Renal cortical epithelial cell (primary cell): ENCODE measurements at regions not wholly inside any gene's neighbourhood (a gene's known extent, or its start where the extent isn't known, plus 50 kb on each side); places are given as distances from the start of the nearest gene placed in this dataset.
A peak's percentile ranks its signal among the peaks of the same experiment; 100 is the strongest.
"Not testable (repeated sequence)": the region's sequence is repeated elsewhere in the genome, so short reads cannot be mapped to it uniquely, and the experiment has no call there.

Experiments used
- DNase-seq: peaks from one replicate; pipeline ENCODE4 v3.0.0-alpha.2; 2011; ENCODE audit warnings: low read depth

DNA sequence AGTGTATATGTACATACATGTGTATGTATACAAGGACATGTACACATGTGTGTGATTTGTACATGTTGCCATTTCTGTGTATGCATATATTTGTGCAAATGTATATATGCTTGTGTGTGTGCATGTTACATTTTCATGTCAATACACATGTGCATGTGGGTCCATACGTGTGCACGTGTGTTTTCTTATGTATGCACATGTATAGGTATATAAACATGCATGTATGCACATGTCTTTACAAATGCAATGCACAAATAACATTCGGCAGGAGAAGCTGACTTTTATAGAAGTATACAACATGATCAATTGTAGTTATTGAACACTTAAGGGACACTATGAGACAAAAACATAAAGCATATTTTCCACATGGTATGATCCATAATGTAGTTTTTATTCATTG lies 307.4 kb upstream of the SEMA3C start:
- DNase-seq = no peak

DNA sequence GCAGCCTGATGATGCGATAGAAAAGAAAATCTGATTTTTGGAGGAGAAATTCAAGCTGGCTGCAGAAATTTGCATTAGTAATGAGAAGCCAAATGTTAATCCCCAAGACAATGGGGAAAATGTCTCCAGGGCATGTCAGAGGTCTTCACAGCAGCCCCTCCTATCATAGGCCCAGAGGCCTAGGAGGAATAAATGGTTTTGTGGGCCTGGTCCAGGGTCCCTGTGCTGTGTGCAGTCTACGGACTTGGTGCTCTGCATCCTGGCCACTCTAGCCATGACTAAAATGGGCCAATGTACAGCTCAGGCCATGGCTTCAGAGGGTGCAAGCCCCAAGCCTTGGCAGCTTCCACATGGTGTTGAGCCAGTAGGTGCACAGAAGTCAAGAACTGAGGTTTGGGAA lies 303.8 kb upstream of the SEMA3C start:
- DNase-seq = not testable (repeated sequence)

DNA sequence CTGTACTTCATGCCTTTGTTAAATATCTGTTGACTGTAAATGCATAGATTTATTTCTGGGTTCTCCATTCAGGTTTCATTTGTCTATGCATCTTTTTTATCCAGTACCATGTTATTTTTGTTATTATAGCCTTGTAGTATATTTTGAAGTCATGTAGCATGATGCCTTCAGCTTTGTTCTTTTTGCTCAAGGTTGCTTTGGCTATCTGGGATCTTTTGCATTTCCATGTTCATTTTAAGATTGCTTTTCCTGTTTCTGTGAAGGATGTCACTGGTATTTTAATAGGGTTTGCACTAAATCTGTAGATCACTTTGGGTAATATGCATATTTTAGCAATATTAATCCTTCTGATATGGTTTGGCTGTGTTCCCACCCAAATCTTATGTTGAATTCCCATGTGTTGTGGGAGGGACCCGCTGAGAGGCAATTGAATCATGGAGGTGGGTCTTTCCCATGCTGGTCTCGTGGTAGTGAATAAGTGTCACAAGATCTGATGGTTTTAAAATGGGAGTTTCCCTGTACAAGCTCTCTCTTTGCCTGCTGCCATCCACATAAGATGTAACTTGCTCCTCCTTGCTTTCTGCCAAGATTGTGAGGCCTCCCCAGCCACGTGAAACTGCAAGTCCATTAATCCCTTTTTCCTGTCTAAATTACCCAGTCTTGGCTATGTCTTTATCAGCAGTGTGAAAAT lies 302.8 kb upstream of the SEMA3C start:
- no peak for DNase-seq

DNA sequence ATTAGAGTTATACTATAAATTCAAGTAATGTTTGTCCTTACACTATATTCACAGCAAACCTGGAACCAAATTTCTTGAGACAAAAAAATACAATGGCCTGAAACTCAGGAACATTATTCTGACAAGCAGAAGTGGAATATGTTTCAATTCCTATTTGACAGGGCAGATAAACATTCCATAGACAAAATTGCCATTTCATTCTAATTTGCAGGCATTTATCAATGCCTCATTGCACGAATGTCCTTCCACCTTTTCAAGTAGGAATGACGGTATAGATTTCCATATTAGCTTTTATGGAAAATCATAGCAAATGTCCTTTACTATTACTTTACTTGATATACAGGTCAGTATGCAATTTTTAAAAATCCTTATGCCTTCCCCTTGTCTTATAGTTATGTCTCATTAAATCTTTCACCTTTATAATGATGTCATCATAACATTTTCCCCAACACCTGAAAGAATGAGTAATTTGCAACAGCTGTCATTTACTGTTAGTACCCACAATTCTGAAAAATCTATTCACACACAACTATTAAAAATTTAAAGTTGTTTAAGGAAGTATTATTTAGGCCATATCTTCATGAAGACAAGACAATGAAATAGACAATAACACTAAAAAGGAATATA lies 299.7 kb upstream of the SEMA3C start:
- DNase-seq = no peak

DNA sequence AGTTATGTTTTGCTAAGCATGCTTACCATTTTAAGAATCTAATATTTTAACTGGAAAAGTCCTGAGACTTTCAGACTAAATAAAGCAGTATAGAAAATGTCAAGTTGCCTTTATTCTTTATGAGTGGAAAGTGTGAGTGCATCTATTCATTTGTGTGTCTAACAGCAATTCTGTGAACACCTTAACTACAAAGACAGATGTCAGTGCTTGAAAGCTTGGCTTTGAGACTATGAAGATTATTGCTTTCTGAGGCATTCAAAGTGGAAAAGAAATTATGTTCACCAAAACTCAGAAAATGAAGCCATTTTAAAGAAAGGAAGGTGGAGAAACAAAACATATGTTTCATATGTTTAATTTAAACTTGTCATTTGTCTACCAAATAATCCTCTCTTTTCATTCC lies 294.5 kb upstream of the SEMA3C start:
- DNase-seq = no peak

DNA sequence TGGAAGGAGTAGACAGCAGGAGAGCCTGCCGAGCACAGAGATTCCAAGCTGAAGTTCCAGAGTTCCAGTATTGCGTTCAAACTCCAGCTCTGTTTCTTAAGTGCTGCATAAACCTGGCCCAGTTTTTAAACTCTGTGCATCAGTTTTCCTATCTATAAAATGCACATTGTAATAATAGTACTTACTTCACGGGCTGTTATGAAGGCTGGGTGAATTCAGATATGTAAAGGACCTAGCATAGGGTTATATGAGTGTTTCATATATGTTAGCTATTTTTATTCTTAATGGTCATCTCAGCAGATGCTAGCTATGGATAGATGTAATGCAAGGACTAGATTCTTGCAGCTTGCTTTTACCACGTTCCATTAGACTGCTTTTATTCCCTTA lies 293.1 kb upstream of the SEMA3C start:
- no peak for DNase-seq

DNA sequence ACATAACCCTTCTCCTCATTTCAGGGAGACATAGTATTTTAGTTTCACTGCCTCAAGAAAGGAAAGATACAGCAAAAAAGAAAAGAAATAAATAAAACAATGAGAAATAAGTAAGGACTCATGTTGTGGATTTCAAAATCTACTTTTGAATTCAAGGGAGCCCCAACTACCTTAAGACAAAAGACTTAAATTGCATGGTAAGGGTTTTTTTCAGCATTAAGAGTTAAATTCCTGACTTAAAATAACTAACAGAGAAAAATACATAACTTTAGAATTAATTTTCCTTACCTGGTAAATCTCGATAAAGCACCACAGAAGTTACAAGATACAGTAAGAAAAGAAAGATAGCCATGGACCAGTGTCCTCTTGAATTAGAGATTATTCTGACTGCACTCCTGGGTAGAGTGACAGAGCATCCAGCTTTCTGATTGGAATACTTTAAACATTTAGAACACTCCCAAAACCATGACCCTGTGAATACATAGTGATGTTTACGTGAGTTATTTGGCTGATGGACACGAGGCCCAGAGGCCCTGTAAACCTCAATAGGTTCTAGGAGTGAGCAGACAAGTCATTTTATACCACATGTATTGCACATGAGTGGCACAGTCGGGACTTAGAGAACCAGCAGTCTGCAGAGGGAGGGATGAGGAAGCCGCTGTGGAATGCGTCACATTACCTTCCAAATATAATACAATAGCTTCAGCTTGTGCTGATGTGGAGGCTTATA lies 292.5 kb upstream of the SEMA3C start:
- no peak for DNase-seq

DNA sequence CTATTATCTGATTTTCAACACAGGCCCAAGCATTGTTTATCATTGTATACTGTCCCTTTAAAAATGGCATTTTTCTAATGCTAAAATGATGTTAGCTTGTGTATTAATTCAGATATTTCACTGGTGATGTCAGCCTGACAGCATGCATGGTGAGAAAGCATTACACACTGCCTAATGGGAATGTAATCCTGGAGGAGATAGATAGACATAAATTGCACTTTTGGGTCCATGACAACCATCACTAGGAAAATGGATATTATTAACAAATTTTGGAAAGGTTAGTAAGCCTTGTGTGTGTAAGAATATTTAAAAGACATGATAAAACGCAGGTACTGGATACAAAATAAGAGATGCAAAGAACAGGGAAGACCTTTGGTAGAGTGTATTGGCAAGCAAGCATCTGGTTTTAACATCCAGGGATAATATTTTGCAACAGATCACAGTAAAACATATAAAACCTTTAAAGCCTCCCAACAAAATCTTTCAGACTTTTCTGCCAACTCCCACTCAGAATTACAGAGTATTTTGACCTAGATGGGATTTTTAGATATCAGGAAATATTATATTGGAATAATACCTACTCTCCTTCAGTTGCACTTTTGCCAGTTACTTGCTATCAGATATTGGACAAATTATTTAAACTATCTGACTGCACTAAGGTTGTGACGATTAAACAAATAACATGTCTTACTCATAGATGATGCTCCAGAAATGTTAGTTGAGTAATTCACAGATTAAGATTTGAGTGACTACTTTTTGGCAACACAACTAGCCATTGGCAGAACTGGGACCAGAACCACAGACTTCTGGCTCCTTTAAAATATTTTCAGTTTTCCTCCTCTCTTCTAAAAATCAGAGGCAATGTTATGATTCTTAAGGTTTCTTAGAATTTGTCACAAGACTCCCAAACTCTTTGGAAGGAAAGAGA lies 291.6 kb upstream of the SEMA3C start:
- no peak for DNase-seq

DNA sequence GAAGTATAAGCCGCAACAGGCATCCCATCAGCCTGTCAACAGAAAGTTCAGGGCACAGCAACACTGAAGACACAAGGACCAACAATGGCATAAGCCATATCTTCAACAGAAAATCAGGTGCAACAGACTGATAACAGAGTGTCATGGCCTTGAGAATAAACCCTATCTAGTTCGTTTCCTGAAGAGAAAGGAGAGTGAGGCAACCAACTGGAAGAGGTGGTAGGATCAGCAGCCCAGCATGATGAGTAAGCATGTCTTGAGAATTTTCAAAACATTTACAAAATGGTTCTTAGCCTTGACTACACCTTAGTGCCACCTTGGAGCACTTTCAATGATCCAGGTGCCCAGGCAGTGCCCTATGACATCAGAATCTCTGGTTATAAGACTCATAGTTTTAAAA lies 290.2 kb upstream of the SEMA3C start:
- peak; percentile 6 for DNase-seq

DNA sequence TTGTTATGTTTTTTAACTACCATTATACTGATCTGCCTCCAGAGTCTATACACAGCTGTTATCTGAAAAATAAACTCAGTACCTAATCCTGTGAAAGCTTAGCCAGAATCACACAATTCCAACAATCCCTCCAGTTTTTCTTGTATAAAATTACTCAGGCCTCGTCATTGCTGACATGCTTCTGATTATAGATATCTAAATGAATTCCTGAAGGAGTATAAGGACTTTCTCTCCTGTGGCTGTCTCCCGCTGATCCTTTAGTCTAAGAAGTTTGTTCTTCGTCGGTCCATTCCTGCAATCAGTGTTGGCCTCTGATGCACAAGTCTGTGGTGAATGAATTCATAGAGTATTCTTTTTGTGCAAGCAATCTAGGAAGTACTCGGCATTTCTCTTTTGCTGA lies 288.9 kb upstream of the SEMA3C start:
- DNase-seq = no peak

DNA sequence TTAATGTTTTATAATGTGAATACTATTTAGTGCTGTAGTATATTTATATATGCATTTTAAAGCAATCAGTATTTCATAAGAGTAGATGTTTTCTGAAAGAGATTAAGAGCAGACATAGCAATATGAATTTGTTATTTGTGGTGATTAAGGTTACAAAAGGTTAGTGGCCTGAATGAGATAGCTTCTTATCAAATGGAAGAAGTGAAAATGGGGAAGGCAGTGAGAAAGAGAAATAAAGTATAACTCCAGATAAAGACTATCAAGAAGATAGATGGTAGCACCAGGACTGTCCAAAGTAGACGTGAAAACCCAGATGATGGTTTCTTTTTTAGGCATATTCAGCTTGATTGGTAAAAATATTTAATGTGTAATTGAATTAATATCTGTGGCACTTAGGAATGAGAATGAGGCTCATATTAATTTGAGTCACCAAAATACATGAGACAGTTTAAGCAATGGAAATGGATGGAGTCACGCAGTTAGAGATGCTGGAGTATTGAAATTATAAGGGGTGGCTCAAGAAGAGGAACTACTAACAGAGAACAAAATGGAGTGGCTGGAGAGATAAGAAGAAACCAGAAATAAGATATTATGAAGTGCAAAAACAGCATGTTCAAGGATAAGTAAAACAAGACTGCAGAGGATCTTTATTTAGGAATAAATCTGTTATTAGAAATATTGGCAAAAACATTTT lies 288.0 kb upstream of the SEMA3C start:
- no peak for DNase-seq

DNA sequence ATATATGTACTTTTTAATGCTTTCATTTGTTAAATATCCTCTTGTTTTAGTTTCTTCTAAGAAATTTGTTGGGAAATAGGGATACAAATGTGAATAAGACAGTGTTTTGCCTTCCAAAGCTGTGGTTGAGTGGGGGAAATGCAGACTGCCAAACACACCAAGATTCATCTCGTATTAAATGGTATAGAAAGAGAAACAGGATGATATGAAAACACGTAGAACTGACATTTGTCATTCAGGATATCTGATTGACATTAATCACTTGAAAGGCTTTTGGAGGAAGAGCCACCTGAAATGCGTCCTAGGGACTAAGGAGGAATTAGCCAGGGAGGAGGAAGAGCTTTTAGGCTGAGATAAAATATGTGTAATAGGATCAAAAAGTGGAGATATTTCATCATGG lies 287.4 kb upstream of the SEMA3C start:
- no peak for DNase-seq

DNA sequence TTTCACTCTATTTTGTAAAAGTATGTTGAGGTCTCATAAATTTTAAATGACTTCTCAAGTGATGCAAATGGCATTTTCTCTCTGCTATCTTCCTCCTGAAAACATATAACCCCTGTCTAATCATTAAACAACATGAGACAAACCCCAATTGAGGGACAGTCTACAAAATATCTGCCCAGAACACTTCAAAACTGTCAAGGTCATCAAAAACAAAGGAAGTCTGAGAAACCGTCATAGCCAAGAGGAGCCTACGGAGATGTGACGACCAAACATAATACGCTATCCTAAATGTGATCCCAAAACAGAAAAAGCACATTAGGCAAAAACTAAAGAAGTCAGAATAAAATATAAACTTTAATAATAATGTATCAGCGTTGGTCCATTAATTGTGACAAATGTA lies 282.3 kb upstream of the SEMA3C start:
- no peak for DNase-seq

DNA sequence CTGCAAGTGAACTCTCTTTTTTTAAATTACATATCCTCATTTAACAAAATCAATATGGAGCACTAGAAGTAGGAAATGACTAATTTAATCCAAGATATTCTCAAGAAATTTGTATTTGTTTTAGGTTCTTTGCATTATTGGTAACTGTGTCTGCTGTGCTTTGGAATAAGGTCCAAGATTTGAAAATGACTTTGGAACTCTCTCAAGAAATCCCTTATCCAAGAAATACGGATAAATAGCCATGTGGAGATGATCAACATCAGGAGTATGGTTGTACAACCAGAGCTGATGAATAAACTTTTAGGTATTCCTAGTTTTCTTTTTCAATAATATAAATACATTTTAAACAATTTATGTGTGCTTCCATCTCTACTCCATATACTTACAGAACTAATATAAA lies 279.9 kb upstream of the SEMA3C start:
- no peak for DNase-seq

DNA sequence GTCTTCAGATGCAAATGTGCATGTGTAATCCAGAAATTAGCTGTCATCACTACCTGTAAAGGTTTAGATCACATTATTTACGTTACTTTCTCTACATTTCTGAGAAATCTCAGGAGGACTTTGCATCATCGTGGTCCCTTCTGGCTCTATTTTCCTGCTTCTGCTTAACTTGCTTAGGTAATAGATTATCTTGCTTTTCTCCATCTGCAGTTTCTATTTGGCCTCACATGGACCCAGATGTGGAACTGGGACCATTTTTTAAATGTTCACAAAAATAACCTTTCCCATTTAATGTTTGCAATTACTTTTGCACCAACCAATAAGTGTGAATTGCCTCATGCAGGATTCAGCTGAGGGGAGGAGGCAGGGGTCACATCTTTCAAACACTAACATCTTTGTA lies 278.4 kb upstream of the SEMA3C start:
- DNase-seq = no peak

DNA sequence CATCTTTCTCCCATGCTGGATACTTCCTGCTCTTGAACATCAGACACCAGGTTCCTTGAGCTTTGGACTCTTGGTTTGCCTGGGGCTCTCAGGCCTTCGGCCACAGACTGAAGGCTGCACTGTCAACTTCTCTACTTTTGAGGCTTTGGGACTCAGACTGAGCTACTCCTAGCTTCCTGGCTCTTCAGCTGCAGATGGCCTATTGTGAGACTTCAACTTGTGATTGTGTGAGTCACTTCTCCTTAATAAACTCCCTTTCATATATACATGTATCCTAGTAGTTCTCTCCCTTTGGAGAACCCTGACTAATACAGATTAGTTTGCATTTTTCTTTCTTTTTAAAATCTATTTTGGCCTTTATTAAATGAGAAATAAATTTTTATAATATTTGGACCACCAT lies 276.2 kb upstream of the SEMA3C start:
- peak; percentile 23 for DNase-seq

DNA sequence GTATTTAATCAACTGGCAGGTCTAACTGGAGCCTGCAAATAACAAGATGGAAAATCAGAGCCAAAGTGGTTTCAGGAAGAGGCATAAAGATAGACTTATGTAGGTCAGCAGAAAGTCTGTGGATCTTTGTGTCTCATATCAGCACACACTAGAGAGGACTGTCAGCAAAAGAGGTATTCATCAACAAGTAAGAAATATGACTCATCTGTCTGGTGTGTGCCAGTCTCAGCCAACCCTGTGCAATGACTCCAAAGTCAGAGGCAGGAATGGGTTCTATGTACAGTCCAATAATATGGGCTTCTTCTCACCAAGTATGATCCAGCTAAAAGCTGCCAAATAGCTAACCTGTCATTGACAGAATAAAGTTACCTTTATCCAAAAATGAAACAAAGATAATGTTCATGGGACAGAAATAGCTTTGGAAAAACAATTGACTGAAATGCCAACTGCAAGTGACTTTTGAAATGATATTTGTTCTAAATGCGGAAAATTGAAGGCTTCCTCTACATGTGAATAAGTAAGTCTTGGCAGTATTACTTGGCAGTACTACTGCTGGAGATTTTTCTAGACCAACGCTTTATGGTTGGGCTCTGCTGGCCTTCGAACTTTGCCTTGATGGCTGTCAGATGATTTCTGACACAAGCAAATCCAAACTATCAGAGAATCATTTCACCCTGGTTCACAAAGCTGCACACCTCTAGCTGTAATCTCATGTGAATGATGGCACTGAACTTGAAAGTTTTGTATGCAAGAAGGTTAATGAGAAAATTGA lies 272.3 kb upstream of the SEMA3C start:
- DNase-seq = peak; percentile 83

DNA sequence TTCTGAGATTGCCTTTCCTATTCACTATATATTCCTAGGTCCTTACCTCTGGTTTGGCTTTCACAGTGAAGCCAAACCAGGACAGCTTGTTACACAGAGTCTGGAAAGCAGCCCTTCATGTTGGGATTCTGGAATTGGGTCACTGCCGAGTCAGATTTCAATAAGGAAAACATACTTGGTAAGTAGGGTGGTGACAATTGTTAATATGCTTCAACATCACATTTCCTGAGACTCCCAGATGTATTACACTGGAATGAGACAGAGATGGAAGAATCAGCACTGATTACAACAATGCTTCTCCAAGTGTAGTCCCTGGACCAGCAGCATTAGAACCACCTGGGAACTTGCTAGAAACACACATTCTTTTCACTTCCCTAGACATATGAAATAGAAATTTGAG lies 268.9 kb upstream of the SEMA3C start:
- DNase-seq = no peak

DNA sequence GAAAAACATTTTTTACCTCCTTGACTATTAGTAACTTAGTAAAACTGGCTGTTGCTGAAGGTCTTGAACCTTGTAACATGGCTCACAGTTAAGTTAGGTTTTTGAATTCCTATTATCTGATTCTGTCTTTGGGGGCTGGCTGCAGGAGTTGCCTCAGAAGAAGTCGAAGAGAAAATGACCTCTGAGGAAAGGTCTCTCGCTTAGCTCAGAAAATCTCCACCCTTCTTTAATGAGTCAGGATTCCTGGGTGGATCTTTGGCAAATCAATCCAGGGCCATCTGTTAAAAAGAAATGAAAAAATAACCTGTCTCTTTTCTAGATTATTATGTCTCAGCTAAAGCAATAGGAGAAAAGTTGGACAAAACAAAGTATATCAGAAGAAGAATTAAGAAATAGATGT lies 267.8 kb upstream of the SEMA3C start:
- DNase-seq = no peak

DNA sequence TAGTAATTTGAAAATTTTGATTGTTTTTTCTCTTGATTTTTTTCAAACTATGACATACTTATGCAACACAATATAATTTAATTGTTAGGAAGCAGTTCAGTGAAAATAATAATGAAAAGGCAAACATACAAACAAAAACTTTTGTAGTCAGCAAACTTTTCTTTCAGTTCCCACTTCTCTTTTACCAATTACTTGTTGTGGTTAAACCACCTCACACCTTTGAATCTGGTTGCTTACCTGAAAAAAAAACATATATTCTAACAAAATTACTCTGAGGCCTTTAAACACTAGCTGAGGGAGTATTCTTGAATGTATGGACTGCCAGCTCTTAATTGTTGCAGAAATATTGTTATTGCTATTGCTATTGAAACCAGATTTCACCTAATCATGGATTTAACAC lies 266.2 kb upstream of the SEMA3C start:
- no peak for DNase-seq

DNA sequence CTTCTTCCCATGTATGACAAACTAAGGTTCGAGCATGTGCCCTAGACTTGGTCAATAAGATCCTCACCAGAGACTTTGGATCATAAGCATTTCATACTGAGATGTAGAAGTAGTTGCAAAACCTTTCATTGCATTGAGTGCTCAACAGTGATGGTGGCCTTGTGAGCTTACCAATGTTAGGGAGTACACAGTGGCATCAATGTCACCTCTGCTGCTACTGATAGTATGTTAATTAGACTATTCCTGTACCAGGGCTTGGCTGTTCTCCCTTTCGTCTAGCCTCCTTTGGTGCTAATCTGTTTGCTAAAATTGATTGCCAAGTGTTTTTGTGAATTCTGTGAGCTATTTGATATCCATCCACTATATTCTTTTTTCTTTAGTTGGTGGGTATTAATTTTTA lies 264.5 kb upstream of the SEMA3C start:
- no peak for DNase-seq
